ENCODE measurements at regions not wholly inside any gene's neighbourhood (a gene's known extent, or its start where the extent isn't known, plus 50 kb on each side); places are given as distances from the start of the nearest gene placed in this dataset.

DNA sequence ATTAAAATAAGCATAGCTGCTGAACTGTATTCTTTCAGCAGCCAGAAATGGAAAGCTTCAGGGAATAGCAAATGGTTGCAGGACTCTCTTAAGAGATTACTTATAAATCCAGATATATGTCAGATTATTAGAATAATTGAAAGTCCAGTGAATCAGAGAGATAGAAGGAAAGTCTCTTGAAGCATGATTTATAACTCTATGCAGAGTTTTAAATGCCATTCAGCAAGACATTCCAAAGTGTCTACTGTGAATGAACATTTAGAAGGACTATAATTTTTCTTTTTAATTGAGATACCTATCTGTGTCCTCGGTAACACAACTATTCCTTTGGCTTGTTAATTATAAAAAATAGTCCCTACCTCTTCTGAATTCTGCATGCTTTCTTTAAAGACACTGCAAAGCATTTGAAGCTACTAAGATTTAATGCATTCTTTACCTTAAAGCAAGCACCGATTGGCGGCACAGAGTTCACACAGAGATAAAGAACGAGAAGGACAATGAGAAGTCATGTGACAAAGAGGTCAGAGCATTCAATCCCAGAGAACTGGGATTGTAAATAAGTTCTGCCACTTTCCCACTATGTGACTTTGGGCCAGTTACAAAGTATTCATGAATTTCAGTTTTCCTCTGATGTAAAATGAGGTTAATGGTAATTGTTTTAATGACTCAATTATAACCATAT is 371.0 kb upstream of the ATP2B1 start:
- Histone ChIP-seq H2AFZ (ENCODE audit: low read length, unreplicated experiment) (no peak overlapping the region), H3K4me1 (ENCODE audit: control insufficient read depth, insufficient read depth, low read length, unreplicated experiment) (peaks cover 6% of the 10 kb centered on the region), H3K4me3 (ENCODE audit: low read depth, low read length) (no peak overlapping the region), H3K36me3 (ENCODE audit: insufficient read depth, low read length) (no peaks in the 10 kb centered on the region), H3K27me3 (ENCODE audit: insufficient read depth, low read length) (0 out of 2 replicates have a peak, but pooled peaks cover 9% of the 10 kb centered on the region), H3K79me2 (ENCODE audit: control insufficient read depth, insufficient read depth, low read length, unreplicated experiment) (no peaks in the 10 kb centered on the region), H3K27ac (ENCODE audit: low read depth, low read length) (no peak overlapping the region)

DNA sequence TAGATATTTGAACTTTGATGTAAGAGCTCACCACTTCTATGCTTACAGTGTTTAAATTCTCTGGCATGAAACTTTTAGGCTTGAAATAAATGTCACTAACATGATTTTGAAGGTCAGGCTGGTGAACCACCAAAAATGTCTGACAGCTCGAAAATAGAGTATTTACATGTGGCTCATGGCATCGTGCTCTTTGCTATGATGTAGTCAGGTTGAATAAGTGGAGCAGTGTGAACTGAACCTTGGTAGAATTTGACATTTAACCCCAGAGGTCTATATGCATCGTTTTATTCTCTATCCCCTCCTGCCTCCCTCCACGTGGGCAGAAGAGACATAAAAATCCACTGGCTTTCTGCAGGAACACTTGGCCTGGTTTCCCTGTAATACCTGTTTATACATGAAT is 369.7 kb upstream of the ATP2B1 start:
- Histone ChIP-seq H3K36me3 (ENCODE audit: insufficient read depth, low read length) (no peaks in the 10 kb centered on the region), H3K27me3 (ENCODE audit: insufficient read depth, low read length) (peaks cover 9% of the 10 kb centered on the region; the same call in 1 of the 2 replicates), H3K4me1 (ENCODE audit: control insufficient read depth, insufficient read depth, low read length, unreplicated experiment) (no peaks in the 10 kb centered on the region), H3K4me3 (ENCODE audit: low read depth, low read length) (no peak overlapping the region), H3K79me2 (ENCODE audit: control insufficient read depth, insufficient read depth, low read length, unreplicated experiment) (no peaks in the 10 kb centered on the region), H2AFZ (ENCODE audit: low read length, unreplicated experiment) (no peak overlapping the region), H3K27ac (ENCODE audit: low read depth, low read length) (no peak overlapping the region)

DNA sequence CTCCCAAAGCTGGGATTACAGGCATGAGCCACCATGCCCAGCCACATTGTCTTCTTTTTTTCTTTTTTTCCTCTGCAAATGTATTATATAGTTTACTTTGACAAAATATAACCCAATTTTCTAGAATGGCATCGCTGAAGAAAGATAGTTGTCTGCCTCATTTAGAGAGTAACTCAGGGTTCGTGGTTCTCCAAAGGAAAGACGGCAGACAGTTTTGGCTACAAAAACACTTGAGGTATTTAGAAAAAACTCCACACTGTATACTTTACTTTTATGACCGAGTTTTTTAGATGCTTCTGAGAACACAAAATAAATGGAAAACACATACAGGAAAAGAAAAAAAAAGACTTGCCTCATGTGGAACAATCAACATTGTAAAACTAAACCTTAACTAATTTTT is 369.1 kb upstream of the ATP2B1 start:
- no peak overlapping the region for H2AFZ ChIP-seq (ENCODE audit: low read length, unreplicated experiment)
- H3K79me2 ChIP-seq (ENCODE audit: control insufficient read depth, insufficient read depth, low read length, unreplicated experiment): no peaks in the 10 kb centered on the region
- no peaks in the 10 kb centered on the region for H3K4me1 ChIP-seq (ENCODE audit: control insufficient read depth, insufficient read depth, low read length, unreplicated experiment)
- no peak overlapping the region for H3K4me3 ChIP-seq (ENCODE audit: low read depth, low read length)
- peaks cover 9% of the 10 kb centered on the region; the same call in 1 of the 2 replicates for H3K27me3 ChIP-seq (ENCODE audit: insufficient read depth, low read length)
- no peaks in the 10 kb centered on the region for H3K36me3 ChIP-seq (ENCODE audit: insufficient read depth, low read length)
- no peak overlapping the region for H3K27ac ChIP-seq (ENCODE audit: low read depth, low read length)

DNA sequence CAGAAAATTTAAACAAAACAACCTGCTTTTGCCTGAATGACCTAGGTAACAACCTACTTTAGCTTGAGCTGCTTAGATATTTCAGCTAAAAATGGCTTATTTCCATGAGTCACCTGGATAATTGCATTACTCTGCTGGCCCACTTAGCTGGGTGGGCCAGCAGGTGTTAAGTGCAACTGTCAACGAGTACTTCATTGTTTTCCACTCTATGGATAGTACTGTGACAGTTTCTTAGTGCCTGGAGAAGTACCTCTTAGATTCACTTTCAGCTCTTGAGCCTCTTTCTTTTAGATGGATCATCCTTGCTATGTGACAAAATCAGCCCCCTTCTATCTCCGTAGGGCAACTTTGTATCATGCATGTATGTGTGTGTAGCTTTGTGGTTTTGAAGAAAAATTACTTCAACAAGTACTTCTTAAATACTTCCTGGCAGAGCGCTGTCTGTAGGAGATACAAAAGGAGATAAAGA is 368.2 kb upstream of the ATP2B1 start:
- Histone ChIP-seq H3K4me3 (ENCODE audit: low read depth, low read length) (no peak overlapping the region), H3K4me1 (ENCODE audit: control insufficient read depth, insufficient read depth, low read length, unreplicated experiment) (no peaks in the 10 kb centered on the region), H3K79me2 (ENCODE audit: control insufficient read depth, insufficient read depth, low read length, unreplicated experiment) (no peaks in the 10 kb centered on the region), H2AFZ (ENCODE audit: low read length, unreplicated experiment) (no peak overlapping the region), H3K27me3 (ENCODE audit: insufficient read depth, low read length) (peaks cover 9% of the 10 kb centered on the region; the same call in 1 of the 2 replicates), H3K36me3 (ENCODE audit: insufficient read depth, low read length) (no peaks in the 10 kb centered on the region), H3K27ac (ENCODE audit: low read depth, low read length) (no peak overlapping the region)

DNA sequence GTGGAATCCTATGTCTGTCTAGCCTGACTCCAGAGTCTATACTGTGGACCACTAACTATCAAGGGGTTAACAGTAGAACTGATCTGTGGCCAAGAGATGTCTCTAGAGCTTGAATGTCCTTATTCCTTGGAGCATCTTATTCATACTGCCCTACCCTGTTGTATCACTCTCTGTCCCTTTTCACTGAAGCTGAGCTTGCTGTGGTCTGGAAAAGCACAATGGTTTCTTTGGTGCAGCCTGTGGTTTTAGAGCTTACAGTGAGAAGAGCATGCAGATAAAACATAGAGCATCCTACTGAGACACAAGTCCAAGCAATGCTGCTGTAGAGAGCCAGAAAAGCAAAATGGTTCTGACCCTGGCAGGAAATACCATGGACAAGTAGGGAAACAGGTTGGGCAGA is 367.0 kb upstream of the ATP2B1 start:
- H3K27ac ChIP-seq (ENCODE audit: low read depth, low read length): no peak overlapping the region
- no peaks in the 10 kb centered on the region for H3K79me2 ChIP-seq (ENCODE audit: control insufficient read depth, insufficient read depth, low read length, unreplicated experiment)

DNA sequence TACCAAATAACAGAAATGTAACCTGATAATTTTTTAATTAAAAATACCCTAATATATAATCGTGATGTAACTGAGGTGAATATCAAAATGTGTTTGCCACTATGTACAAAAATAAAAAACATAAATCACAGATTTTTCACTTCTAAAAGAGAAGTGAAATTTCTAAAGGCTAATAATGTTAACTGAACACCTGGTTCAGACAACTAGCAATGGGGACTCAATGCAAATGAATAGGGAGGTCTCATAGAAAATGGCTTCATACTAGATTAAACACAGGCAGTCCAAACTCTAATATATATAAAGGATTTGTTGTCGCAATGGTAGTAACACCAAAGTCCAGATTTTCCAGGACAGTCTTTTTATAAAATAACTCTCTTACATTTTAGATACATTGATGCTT is 365.4 kb upstream of the ATP2B1 start:
- Histone ChIP-seq H3K36me3 (ENCODE audit: insufficient read depth, low read length) (no peaks in the 10 kb centered on the region), H3K4me1 (ENCODE audit: control insufficient read depth, insufficient read depth, low read length, unreplicated experiment) (no peaks in the 10 kb centered on the region), H2AFZ (ENCODE audit: low read length, unreplicated experiment) (no peak overlapping the region), H3K27ac (ENCODE audit: low read depth, low read length) (no peak overlapping the region), H3K79me2 (ENCODE audit: control insufficient read depth, insufficient read depth, low read length, unreplicated experiment) (no peaks in the 10 kb centered on the region), H3K4me3 (ENCODE audit: low read depth, low read length) (no peak overlapping the region), H3K27me3 (ENCODE audit: insufficient read depth, low read length) (peaks cover 9% of the 10 kb centered on the region; the same call in 1 of the 2 replicates)

More for the DNA sequence above, 367.0 kb upstream of the ATP2B1 start:
- Histone ChIP-seq H3K4me3 (ENCODE audit: low read depth, low read length) (no peak overlapping the region), H3K4me1 (ENCODE audit: control insufficient read depth, insufficient read depth, low read length, unreplicated experiment) (no peaks in the 10 kb centered on the region), H2AFZ (ENCODE audit: low read length, unreplicated experiment) (no peak overlapping the region), H3K27me3 (ENCODE audit: insufficient read depth, low read length) (peaks cover 9% of the 10 kb centered on the region; the same call in 1 of the 2 replicates), H3K36me3 (ENCODE audit: insufficient read depth, low read length) (no peaks in the 10 kb centered on the region)

DNA sequence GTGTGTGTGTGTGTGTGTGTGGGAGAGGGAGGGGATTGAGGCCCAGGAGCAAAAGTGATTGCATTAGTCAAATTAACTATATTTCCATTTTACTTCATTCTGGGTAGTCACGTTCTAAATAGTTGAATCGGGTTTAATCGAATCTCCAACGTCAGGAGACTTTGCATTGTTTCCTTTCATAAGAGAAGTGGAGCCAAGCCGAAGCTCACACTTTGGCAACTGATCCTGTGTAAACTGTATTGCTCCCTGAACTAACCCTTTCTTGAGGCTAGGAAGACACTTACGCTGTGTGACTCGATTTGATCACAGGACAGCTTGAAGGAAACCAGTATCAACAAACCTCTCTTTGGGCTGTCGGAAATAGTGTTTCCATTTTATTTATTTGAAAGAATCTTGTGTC is 363.4 kb upstream of the ATP2B1 start:
- no peaks in the 10 kb centered on the region for H3K36me3 ChIP-seq (ENCODE audit: insufficient read depth, low read length)
- H3K27ac ChIP-seq (ENCODE audit: low read depth, low read length): no peak overlapping the region
- H3K4me1 ChIP-seq (ENCODE audit: control insufficient read depth, insufficient read depth, low read length, unreplicated experiment): no peaks in the 10 kb centered on the region
- no peak overlapping the region for H3K4me3 ChIP-seq (ENCODE audit: low read depth, low read length)
- H2AFZ ChIP-seq (ENCODE audit: low read length, unreplicated experiment): no peak overlapping the region
- H3K79me2 ChIP-seq (ENCODE audit: control insufficient read depth, insufficient read depth, low read length, unreplicated experiment): no peaks in the 10 kb centered on the region
- peaks cover 9% of the 10 kb centered on the region; the same call in 1 of the 2 replicates for H3K27me3 ChIP-seq (ENCODE audit: insufficient read depth, low read length)

DNA sequence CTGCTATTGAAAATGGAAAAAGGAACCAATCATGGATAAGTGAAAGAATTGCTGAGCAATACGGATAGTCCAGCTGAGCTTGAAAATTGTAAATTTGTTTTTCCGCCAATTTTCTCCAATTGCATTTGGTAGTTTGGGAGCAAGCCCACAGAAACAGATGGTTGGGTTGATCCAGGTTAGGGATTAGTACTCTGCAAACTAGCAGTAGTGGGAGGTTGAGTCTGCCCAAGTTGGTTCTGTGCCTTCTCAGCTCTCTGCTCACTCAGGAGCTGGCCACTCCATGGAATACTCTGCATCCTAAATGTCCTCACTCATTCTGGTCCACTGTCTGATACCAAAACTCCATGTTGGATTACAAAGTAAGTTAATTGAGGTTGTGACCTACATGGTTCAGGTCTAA is 361.1 kb upstream of the ATP2B1 start:
- no peak overlapping the region for H3K27ac ChIP-seq (ENCODE audit: low read depth, low read length)
- H3K79me2 ChIP-seq (ENCODE audit: control insufficient read depth, insufficient read depth, low read length, unreplicated experiment): no peaks in the 10 kb centered on the region
- peaks cover 5% of the 10 kb centered on the region for H3K4me1 ChIP-seq (ENCODE audit: control insufficient read depth, insufficient read depth, low read length, unreplicated experiment)
- H3K36me3 ChIP-seq (ENCODE audit: insufficient read depth, low read length): no peaks in the 10 kb centered on the region
- no peak overlapping the region for H2AFZ ChIP-seq (ENCODE audit: low read length, unreplicated experiment)
- no peak overlapping the region for H3K4me3 ChIP-seq (ENCODE audit: low read depth, low read length)
- no peaks in the 10 kb centered on the region; the same call in 1 of the 2 replicates for H3K27me3 ChIP-seq (ENCODE audit: insufficient read depth, low read length)

DNA sequence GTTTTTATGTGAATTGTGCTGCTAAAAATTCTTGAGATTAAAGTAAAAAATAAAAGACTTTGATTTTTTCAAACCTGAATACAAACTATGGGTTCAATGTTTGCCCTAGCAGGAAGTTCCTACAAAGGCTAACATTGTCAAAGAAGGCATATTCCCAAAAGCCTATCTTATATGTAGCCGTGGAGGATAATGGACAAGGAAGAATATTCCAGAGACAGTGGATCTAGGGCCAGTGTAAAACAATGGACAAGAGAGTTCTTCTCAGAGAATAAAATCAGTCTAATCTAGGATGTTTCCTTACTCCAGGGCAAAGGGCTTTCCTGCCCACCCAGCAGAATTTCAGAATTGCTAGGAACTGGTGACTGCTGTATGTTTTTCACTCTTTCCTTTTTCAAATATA is 359.2 kb upstream of the ATP2B1 start:
- no peaks in the 10 kb centered on the region for H3K36me3 ChIP-seq (ENCODE audit: insufficient read depth, low read length)
- peaks cover 5% of the 10 kb centered on the region for H3K4me1 ChIP-seq (ENCODE audit: control insufficient read depth, insufficient read depth, low read length, unreplicated experiment)
- no peak overlapping the region for H2AFZ ChIP-seq (ENCODE audit: low read length, unreplicated experiment)
- H3K4me3 ChIP-seq (ENCODE audit: low read depth, low read length): no peak overlapping the region
- no peak overlapping the region for H3K27ac ChIP-seq (ENCODE audit: low read depth, low read length)
- no peaks in the 10 kb centered on the region for H3K79me2 ChIP-seq (ENCODE audit: control insufficient read depth, insufficient read depth, low read length, unreplicated experiment)
- no peaks in the 10 kb centered on the region for H3K27me3 ChIP-seq (ENCODE audit: insufficient read depth, low read length)

DNA sequence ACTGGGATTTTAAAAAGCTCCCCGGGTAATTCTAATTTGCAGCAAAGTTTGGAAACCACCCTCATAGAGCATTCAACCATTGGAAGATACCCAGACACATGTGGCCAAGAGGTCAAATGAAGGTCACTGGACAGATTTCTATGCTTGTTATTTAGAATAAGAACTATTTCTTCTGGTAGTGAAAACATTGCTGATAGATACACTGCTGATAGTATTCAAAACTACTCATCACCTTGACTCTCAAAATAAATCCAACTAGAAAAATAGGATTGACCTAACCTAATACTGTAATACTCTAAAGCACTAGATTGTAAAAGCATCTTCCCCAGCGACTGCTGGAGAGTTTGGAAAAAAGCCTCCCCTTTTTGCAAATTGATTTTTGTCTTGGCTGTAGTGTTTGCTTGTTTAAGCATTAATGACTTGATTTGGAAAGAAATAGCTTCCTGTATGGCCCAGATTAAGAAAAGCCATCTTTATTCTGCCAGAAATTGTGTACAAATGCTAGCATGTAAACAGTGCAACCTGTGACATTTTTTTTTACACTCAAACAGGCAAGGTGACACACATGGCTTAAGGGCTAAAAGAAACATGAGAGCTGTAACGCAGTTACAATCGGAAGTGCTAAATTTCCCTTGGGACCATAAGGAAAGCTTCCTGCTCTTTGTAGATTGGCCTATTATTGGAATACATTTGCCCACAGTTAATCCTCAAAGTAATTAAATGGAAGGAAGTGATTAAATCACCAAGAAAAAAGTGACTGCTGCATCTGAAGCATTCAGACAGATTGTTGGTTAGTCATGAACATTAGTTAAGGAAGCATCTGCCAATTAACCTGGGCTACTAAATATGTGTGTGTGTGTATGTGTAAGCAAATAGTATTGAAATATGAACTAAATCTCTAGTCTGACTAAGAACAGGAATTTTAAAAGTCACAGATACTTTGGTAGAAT is 356.5 kb upstream of the ATP2B1 start:
- H3K27ac ChIP-seq (ENCODE audit: low read depth, low read length): no peak overlapping the region
- peaks cover 5% of the 10 kb centered on the region for H3K4me1 ChIP-seq (ENCODE audit: control insufficient read depth, insufficient read depth, low read length, unreplicated experiment)
- H3K79me2 ChIP-seq (ENCODE audit: control insufficient read depth, insufficient read depth, low read length, unreplicated experiment): no peaks in the 10 kb centered on the region
- no peaks in the 10 kb centered on the region for H3K27me3 ChIP-seq (ENCODE audit: insufficient read depth, low read length)
- no peaks in the 10 kb centered on the region for H3K36me3 ChIP-seq (ENCODE audit: insufficient read depth, low read length)
- H3K4me3 ChIP-seq (ENCODE audit: low read depth, low read length): no peak overlapping the region
- no peak overlapping the region for H2AFZ ChIP-seq (ENCODE audit: low read length, unreplicated experiment)
